Adrenal gland (tissue), 9 donors: ENCODE measurements at regions not wholly inside any gene's neighbourhood (a gene's known extent, or its start where the extent isn't known, plus 50 kb on each side); places are given as distances from the start of the nearest gene placed in this dataset.

Experiments
- DNase-seq, 7 donors: peaks; one replicate each; pipeline ENCODE4 v3.0.0-alpha.2; 2019 to 2020
- H3K27ac ChIP-seq, 5 donors: fragments of 200-600 bp; sonication (generic) in 4 of 5; 1 replicate in 3 of 5; 2 replicates in 2 of 5; pipeline versions ENCODE4 v1.5.1 to v1.8.0; 2016 to 2020; ENCODE audit warnings: mild to moderate bottlenecking in 1 of 5
- H3K27me3 ChIP-seq: fragments of 200-600 bp; 2 replicates; pipeline ENCODE4 v1.8.0; 2021
- H3K36me3 ChIP-seq, 2 donors: fragments of 200-600 bp; replicated peaks in 1 of 2; 1 replicate in 1 of 2; 2 replicates in 1 of 2; pipeline versions ENCODE4 v1.5.1 to v1.8.0; 2018 to 2022
- H3K4me1 ChIP-seq, 2 donors: fragments of 200-600 bp; replicated peaks in 1 of 2; 1 replicate in 1 of 2; 2 replicates in 1 of 2; pipeline versions ENCODE4 v1.5.1 to v1.8.0; 2018 to 2021
- H3K4me3 ChIP-seq, 4 donors: fragments of 200-600 bp; sonication (generic) in 3 of 4; one replicate each; pipeline ENCODE4 v1.5.1; 2016 to 2018
- H3K9me3 ChIP-seq, 3 donors: fragments of 200-600 bp; sonication (generic) in 1 of 3; replicated peaks in 1 of 3; 1 replicate in 2 of 3; 2 replicates in 1 of 3; pipeline versions ENCODE4 v1.5.1 to v1.8.0; 2016 to 2021
- CTCF ChIP-seq, 6 experiments: fragments of 450-650 bp in 4 of 6; fragments of 200-600 bp in 2 of 6; sonication (generic) in 1 of 6; IDR thresholded peaks; 1 replicate in 5 of 6; 2 replicates in 1 of 6; pipeline versions ENCODE4 v1.5.1 to v1.8.0; 2016 to 2021; ENCODE audit warnings: antibody characterized with exemption in 6 of 6, mild to moderate bottlenecking in 2 of 6, moderate library complexity in 1 of 6
- POLR2A ChIP-seq, 2 donors: fragments of 450-650 bp; IDR thresholded peaks; one replicate each; pipeline ENCODE4 v1.6.1; 2017; ENCODE audit warnings: antibody characterized with exemption in 2 of 2, mild to moderate bottlenecking in 2 of 2, moderate library complexity in 1 of 2
- WGBS, 4 donors: extraction: QIAGEN DNeasy Blood & Tissue Kit in 2 of 4; methylation state at CpG; one replicate each; pipeline versions ENCODE4 v1.1.5 to v1.1.7; 2013 to 2017; 5-methylcytosine and 5-hydroxymethylcytosine counted together
- intact Hi-C, 2 donors: fragments of 100-400 bp; cut with DNase I; formaldehyde crosslinking; loops; one replicate each; pipeline versions ENCODE4 v1.14.1 to v1.15.0; 2022 to 2023
- donor health status: healthy with polysubstance abuse.
- donor health status: Bipolar disorder and iron deficiency.
- donor health status: DM: yes; HTN: yes; CAD: no.
- donor health status: DM: no; HTN: no; CAD: no.
- donor health status: DM: no; HTN: no; CAD: no.

- no peaks in the 10 kb centered on the region for H3K27me3 ChIP-seq
- 68 to 74% (median 71%) methylated on average over 4 of the region's 4 CpGs for WGBS, 4 donors
- no peak for DNase-seq
- no peaks in the 10 kb centered on the region for H3K9me3 ChIP-seq
- no peak for TF ChIP-seq POLR2A (IDR thresholded peaks at IDR 0.05)
- no peak for TF ChIP-seq CTCF (IDR thresholded peaks at IDR 0.05)
- intact Hi-C loops: no loop called here
- no peaks in the 10 kb centered on the region for H3K36me3 ChIP-seq
- H3K27ac ChIP-seq: no peak overlapping the region
- no peak overlapping the region for H3K4me3 ChIP-seq
- no peaks in the 10 kb centered on the region for H3K4me1 ChIP-seq
Measured at GRCh38 chr12:24398605-24399004, 449.1 kb upstream of the SOX5 start.

GRCh38 chr12:24396224-24396623 lies 446.8 kb upstream of the SOX5 start:
- 61 to 73% (median 68%) methylated on average over 11 of the region's 11 CpGs for WGBS, 4 donors
- intact Hi-C loops: no loop called here
- H3K4me1 ChIP-seq: no peaks in the 10 kb centered on the region

GRCh38 chr12:24394246-24394645 lies 444.8 kb upstream of the SOX5 start:
- no peaks in the 10 kb centered on the region for H3K36me3 ChIP-seq
- H3K9me3 ChIP-seq: no peaks in the 10 kb centered on the region
- 47 to 74% (median 54%) methylated on average over 3 of the region's 3 CpGs for WGBS, 4 donors
- no peak overlapping the region for H3K27ac ChIP-seq
- H3K4me1 ChIP-seq: no peaks in the 10 kb centered on the region
- DNase-seq: no peak
- TF ChIP-seq POLR2A (IDR thresholded peaks at IDR 0.05) (no peak), CTCF (IDR thresholded peaks at IDR 0.05) (no peak)
- intact Hi-C loops: no loop called here
- H3K27me3 ChIP-seq: no peaks in the 10 kb centered on the region
- H3K4me3 ChIP-seq: no peak overlapping the region

More at GRCh38 chr12:24396224-24396623, 446.8 kb upstream of the SOX5 start:
- H3K27ac ChIP-seq: no peak overlapping the region
- no peak overlapping the region for H3K4me3 ChIP-seq
- no peaks in the 10 kb centered on the region for H3K27me3 ChIP-seq
- TF ChIP-seq CTCF (IDR thresholded peaks at IDR 0.05) (no peak), POLR2A (IDR thresholded peaks at IDR 0.05) (no peak)
- H3K36me3 ChIP-seq: no peaks in the 10 kb centered on the region
- DNase-seq: no peak
- H3K9me3 ChIP-seq: no peaks in the 10 kb centered on the region

- H3K4me3 ChIP-seq: no peak overlapping the region
- no peaks in the 10 kb centered on the region for H3K9me3 ChIP-seq
- no peak overlapping the region for H3K27ac ChIP-seq
- H3K27me3 ChIP-seq: no peaks in the 10 kb centered on the region
- intact Hi-C loops: no loop called here
- TF ChIP-seq POLR2A (IDR thresholded peaks at IDR 0.05) (no peak), CTCF (IDR thresholded peaks at IDR 0.05) (no peak)
- no peaks in the 10 kb centered on the region for H3K36me3 ChIP-seq
- DNase-seq: no peak
- 68 to 84% (median 76%) methylated on average over 2 of the region's 2 CpGs for WGBS, 4 donors
- H3K4me1 ChIP-seq: no peaks in the 10 kb centered on the region
Measured at GRCh38 chr12:24393071-24393470, 443.6 kb upstream of the SOX5 start.
